ENCODE measurements at regions not wholly inside any gene's neighbourhood (a gene's known extent, or its start where the extent isn't known, plus 50 kb on each side); places are given as distances from the start of the nearest gene placed in this dataset.

DNA sequence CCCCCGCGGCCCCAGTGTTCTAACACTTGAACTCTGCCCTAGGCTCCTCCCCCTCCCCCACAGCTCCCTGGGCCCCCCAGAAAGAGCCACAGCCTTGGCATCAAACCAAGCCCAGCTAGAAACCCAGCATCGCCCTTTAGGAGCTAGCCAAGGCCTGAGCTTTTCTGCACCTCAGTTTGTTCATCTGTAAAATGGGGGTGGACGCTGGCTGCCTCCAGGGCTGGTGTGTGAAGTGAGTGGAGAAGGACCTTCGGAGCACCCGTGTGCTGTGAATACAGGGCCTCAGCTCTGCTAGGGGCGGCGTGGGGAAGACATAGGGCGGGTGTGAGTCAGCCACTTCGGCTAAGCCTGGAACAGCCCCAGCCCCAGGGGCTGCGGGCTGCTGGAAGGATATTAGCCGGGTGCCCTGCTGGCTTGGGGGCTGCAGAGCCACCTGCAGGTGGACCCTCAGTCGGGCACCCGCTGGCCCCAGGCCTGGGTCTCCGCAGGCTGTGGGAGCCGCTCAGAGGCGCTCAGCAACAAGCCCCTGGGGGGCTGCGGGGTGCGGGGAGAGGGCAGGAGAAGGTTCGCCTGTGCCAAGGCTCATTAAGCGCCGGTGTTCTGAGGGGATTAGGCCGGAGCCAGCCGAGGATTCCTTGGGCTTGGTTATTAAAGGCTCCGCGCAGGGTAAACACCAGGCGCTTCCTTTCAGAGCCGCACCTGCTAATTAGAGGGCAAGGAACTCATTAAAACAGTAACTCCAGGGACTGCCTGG is 217.0 kb upstream of the CIBAR2 start (continued):
- TF ChIP-seq MAFF (IDR thresholded peaks at IDR 0.05; ENCODE audit: low read depth, low read length) (no peak), KDM5B (CRISPR knock-in tag; IDR thresholded peaks at IDR 0.05; ENCODE audit: borderline replicate concordance) (no peak), SETDB1 (CRISPR knock-in tag; IDR thresholded peaks at IDR 0.05; ENCODE audit: borderline replicate concordance) (no peak), ZNF841 (CRISPR knock-in tag; IDR thresholded peaks at IDR 0.05; ENCODE audit: borderline replicate concordance) (no peak), ZNF687 (CRISPR knock-in tag; IDR thresholded peaks at IDR 0.05) (peak; percentile 54), HDAC1 (CRISPR knock-in tag; IDR thresholded peaks at IDR 0.05) (0 out of 2 replicates have a peak, but pooled peaks have one; percentile 14), ZNF263 (CRISPR knock-in tag; IDR thresholded peaks at IDR 0.05) (0 out of 2 replicates have a peak, but pooled peaks have one; percentile 16), PATZ1 (CRISPR knock-in tag; IDR thresholded peaks at IDR 0.05) (no peak), ZNF362 (CRISPR knock-in tag; IDR thresholded peaks at IDR 0.05; ENCODE audit: borderline replicate concordance) (no peak), GMEB2 (CRISPR knock-in tag; IDR thresholded peaks at IDR 0.05; ENCODE audit: low read depth) (no peak), ATF7-NPFF (CRISPR knock-in tag; IDR thresholded peaks at IDR 0.05; ENCODE audit: low read depth) (no peak), ZIK1 (CRISPR knock-in tag; IDR thresholded peaks at IDR 0.05; ENCODE audit: borderline replicate concordance, low read depth) (no peak), ZNF891 (CRISPR knock-in tag; IDR thresholded peaks at IDR 0.05) (no peak), ZNF264 (CRISPR knock-in tag; IDR thresholded peaks at IDR 0.05) (no peak), ZNF768 (CRISPR knock-in tag; IDR thresholded peaks at IDR 0.05) (0 out of 2 replicates have a peak, but pooled peaks have one; percentile 11), HBP1 (CRISPR knock-in tag; IDR thresholded peaks at IDR 0.05; ENCODE audit: low read depth) (no peak), ASH2L (IDR thresholded peaks at IDR 0.05; ENCODE audit: insufficient read length, low read depth, low read length) (no peak), PHF20 (CRISPR knock-in tag; IDR thresholded peaks at IDR 0.05) (no peak), ZBTB1 (CRISPR knock-in tag; IDR thresholded peaks at IDR 0.05; ENCODE audit: borderline replicate concordance) (no peak)
